Keratinocyte (primary cell): ENCODE measurements at regions not wholly inside any gene's neighbourhood (a gene's known extent, or its start where the extent isn't known, plus 50 kb on each side); places are given as distances from the start of the nearest gene placed in this dataset.

ENCODE experiments used
- DNase-seq: peaks from one replicate; pipeline ENCODE4 v3.0.0-alpha.2; 2011; ENCODE audit warnings: low read depth, missing footprints, low spot score
- FAIRE-seq: peaks from 2 replicates; lab custom pipeline; 2011; peaks lifted over from hg19 to GRCh38; lab: Jason Lieb, UNC
- H2AFZ ChIP-seq: 2 replicates; pipeline ENCODE4 v1.6.0; 2012; ENCODE audit warnings: low read length, control low read depth, inconsistent platforms; ENCODE audit not compliant: control insufficient read depth
- H3K27ac ChIP-seq: 2 replicates; pipeline ENCODE4 v1.5.1; 2011; ENCODE audit warnings: low read length; ENCODE audit not compliant: control insufficient read depth, insufficient read depth
- H3K27me3 ChIP-seq: 3 replicates; pipeline ENCODE4 v1.6.0; 2011; ENCODE audit warnings: low read length; ENCODE audit not compliant: control insufficient read depth, insufficient read depth; ENCODE audit errors: extremely low read depth
- H3K36me3 ChIP-seq, 2 experiments: 2 replicates in 1 of 2; 3 replicates in 1 of 2; pipeline ENCODE4 v1.5.1; 2011; ENCODE audit warnings: low read length in 2 of 2, mild to moderate bottlenecking in 1 of 2; ENCODE audit not compliant: control insufficient read depth in 2 of 2, insufficient read depth in 2 of 2; ENCODE audit errors: extremely low read depth in 1 of 2
- H3K4me1 ChIP-seq: 3 replicates; pipeline ENCODE4 v1.5.1; 2011; ENCODE audit warnings: low read length; ENCODE audit not compliant: control insufficient read depth, insufficient read depth; ENCODE audit errors: extremely low read depth
- H3K4me2 ChIP-seq: 3 replicates; pipeline ENCODE4 v1.6.0; 2011; ENCODE audit warnings: low read depth, low read length; ENCODE audit not compliant: control insufficient read depth, insufficient read depth; ENCODE audit errors: extremely low read depth
- H3K4me3 ChIP-seq, 3 experiments: fragments of 200-600 bp in 1 of 3; sonication (generic) in 1 of 3; 2 replicates in 2 of 3; 3 replicates in 1 of 3; pipeline ENCODE4 v1.5.1; 2011 to 2016; ENCODE audit warnings: low read length in 3 of 3, mild to moderate bottlenecking in 3 of 3, control low read depth in 2 of 3, inconsistent platforms in 1 of 3, low read depth in 1 of 3, mixed read lengths in 1 of 3, mixed run types in 1 of 3, moderate library complexity in 1 of 3; ENCODE audit not compliant: control insufficient read depth in 2 of 3, insufficient read depth in 2 of 3; ENCODE audit errors: extremely low read depth in 1 of 3
- H3K79me2 ChIP-seq: 2 replicates; pipeline ENCODE4 v1.6.0; 2012; ENCODE audit warnings: low read length; ENCODE audit not compliant: control insufficient read depth, insufficient read depth
- H3K9ac ChIP-seq: 3 replicates; pipeline ENCODE4 v1.6.0; 2011; ENCODE audit warnings: low read length; ENCODE audit not compliant: control insufficient read depth, insufficient read depth; ENCODE audit errors: extremely low read depth
- H3K9me1 ChIP-seq: 3 replicates; pipeline ENCODE4 v1.6.0; 2011; ENCODE audit warnings: low read length; ENCODE audit not compliant: control insufficient read depth, insufficient read depth; ENCODE audit errors: extremely low read depth
- H3K9me3 ChIP-seq: 2 replicates; pipeline ENCODE4 v1.5.1; 2012; ENCODE audit warnings: low read depth, low read length; ENCODE audit not compliant: control insufficient read depth
- H4K20me1 ChIP-seq: 3 replicates; pipeline ENCODE4 v1.6.0; 2011; ENCODE audit warnings: low read length; ENCODE audit not compliant: control insufficient read depth, insufficient read depth; ENCODE audit errors: extremely low read depth
- CTCF ChIP-seq, 3 experiments: IDR thresholded peaks in 1 of 3; conservative IDR thresholded peaks in 1 of 3; optimal IDR thresholded peaks in 1 of 3; 2 replicates in 2 of 3; 3 replicates in 1 of 3; pipeline versions ENCODE3 to v1.5.1; 2011; ENCODE audit warnings: low read length in 3 of 3, mild to moderate bottlenecking in 3 of 3, moderate library complexity in 2 of 3, control low read depth in 1 of 3, inconsistent platforms in 1 of 3; ENCODE audit not compliant: insufficient read depth in 2 of 3; ENCODE audit errors: extremely low read depth in 1 of 3
- EZH2 ChIP-seq: IDR thresholded peaks from one replicate; pipeline ENCODE4 v1.6.1; 2012; ENCODE audit warnings: inconsistent platforms, mild to moderate bottlenecking, low read length, moderate library complexity
- dilution Hi-C: fragments of 300-500 bp; cut with MboI; formaldehyde crosslinking; loops from one replicate; pipeline ENCODE4 v1.7.0; 2020; ENCODE audit warnings: low sequenced_read_pairs; ENCODE audit not compliant: extremely low pct_ligation_motif_present

- Histone ChIP-seq H3K4me1 (peaks cover 6% of the 10 kb centered on the region), H4K20me1 (no peaks in the 10 kb centered on the region), H3K9me3 (no peaks in the 10 kb centered on the region), H3K27me3 (peaks cover 2% of the 10 kb centered on the region), H3K79me2 (no peaks in the 10 kb centered on the region), H3K27ac (no peak overlapping the region), H2AFZ (no peak overlapping the region), H3K9ac (no peak overlapping the region), H3K36me3 (no peaks in the 10 kb centered on the region), H3K9me1 (no peaks in the 10 kb centered on the region), H3K4me3 (no peak overlapping the region), H3K4me2 (no peak overlapping the region)
- DNase-seq = no peak
- no peak for FAIRE-seq
- TF ChIP-seq CTCF (optimal IDR thresholded peaks at IDR 0.05 in 1 of 3, IDR thresholded peaks at IDR 0.05 in 1 of 3, conservative IDR thresholded peaks at IDR 0.05 in 1 of 3; ENCODE audit: extremely low read depth in 1 of 3, insufficient read depth in 2 of 3, low read length in 3 of 3) (no peak), EZH2 (no peak)
- dilution Hi-C loops = no loop called here
Measured at GRCh38 chr15:94021621-94022320, 209.6 kb upstream of the MCTP2 start.

GRCh38 chr15:94019062-94019461, 212.3 kb upstream of the MCTP2 start:
- Histone ChIP-seq H3K9me1 (no peaks in the 10 kb centered on the region), H3K27ac (no peak overlapping the region), H3K36me3 (no peaks in the 10 kb centered on the region), H4K20me1 (no peaks in the 10 kb centered on the region), H3K4me2 (no peak overlapping the region), H3K9me3 (no peaks in the 10 kb centered on the region), H3K27me3 (peaks cover 2% of the 10 kb centered on the region), H3K9ac (no peak overlapping the region), H3K4me3 (no peak overlapping the region), H2AFZ (no peak overlapping the region), H3K4me1 (no peaks in the 10 kb centered on the region), H3K79me2 (no peaks in the 10 kb centered on the region)
- TF ChIP-seq EZH2 (no peak), CTCF (optimal IDR thresholded peaks at IDR 0.05 in 1 of 3, IDR thresholded peaks at IDR 0.05 in 1 of 3, conservative IDR thresholded peaks at IDR 0.05 in 1 of 3; ENCODE audit: extremely low read depth in 1 of 3, insufficient read depth in 2 of 3, low read length in 3 of 3) (no peak)
- FAIRE-seq (no peak), DNase-seq (no peak)
- dilution Hi-C loops = no loop called here
